Colonic mucosa (tissue), 4 donors: ENCODE measurements at regions not wholly inside any gene's neighbourhood (a gene's known extent, or its start where the extent isn't known, plus 50 kb on each side); places are given as distances from the start of the nearest gene placed in this dataset.

Experiments used
- DNase-seq: peaks from one replicate; pipeline ENCODE4 v3.0.0-alpha.2; 2020
- H3K27ac ChIP-seq: fragments of 200-600 bp; one replicate; pipeline ENCODE4 v1.8.0; 2021
- H3K27me3 ChIP-seq: fragments of 200-600 bp; one replicate; pipeline ENCODE4 v1.8.0; 2021
- H3K36me3 ChIP-seq: fragments of 200-600 bp; one replicate; pipeline ENCODE4 v1.8.0; 2021
- H3K4me1 ChIP-seq: fragments of 200-600 bp; one replicate; pipeline ENCODE4 v1.8.0; 2021; ENCODE audit warnings: mild to moderate bottlenecking
- H3K4me3 ChIP-seq: fragments of 200-600 bp; one replicate; pipeline ENCODE4 v1.8.0; 2021
- H3K9ac ChIP-seq, 2 donors: one replicate each; pipeline ENCODE4 v1.7.0; 2013; ENCODE audit warnings: control low read depth in 2 of 2, low read depth in 2 of 2, low read length in 2 of 2
- H3K9me3 ChIP-seq: fragments of 200-600 bp; one replicate; pipeline ENCODE4 v1.8.0; 2021
- intact Hi-C: fragments of 100-400 bp; cut with DNase I; formaldehyde crosslinking; loops from one replicate; pipeline ENCODE4 v1.14.1; 2022
- TF ChIP-seq, protein P1 (sequence below): fragments of 200-600 bp; IDR thresholded peaks from one replicate; pipeline ENCODE4 v1.8.0; 2022; ENCODE audit warnings: antibody characterized with exemption, mild to moderate bottlenecking
- donor health status: healthy.
- donor health status: DM: no; HTN: no; CAD: no.
- donor health status: DM: no; HTN: no; CAD: no.

DNA sequence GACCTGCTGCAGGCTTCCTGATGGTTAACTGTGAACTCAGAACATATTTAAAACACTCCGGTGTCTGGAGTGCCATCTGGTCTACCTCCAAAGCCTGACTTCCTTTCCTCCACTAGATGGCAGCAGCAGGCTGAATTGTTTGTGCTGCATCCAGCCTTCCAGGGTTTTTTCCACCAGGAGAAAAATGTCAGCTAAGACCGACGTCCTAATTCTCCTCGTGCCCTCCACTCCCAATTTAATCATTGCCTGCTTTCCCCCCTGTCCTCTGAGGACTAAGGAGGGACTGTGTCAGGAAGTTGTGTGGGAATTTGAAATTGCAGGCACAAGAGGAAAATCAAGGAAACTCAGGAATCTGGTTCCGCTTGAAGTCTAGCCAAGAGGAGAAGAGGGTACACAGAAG, 165.2 kb upstream of the UMPS start:
- Histone ChIP-seq H3K9me3 (no peaks in the 10 kb centered on the region), H3K4me3 (no peak overlapping the region), H3K36me3 (no peaks in the 10 kb centered on the region), H3K27me3 (no peaks in the 10 kb centered on the region), H3K27ac (no peak overlapping the region), H3K9ac (no peak overlapping the region), H3K4me1 (no peaks in the 10 kb centered on the region)
- peak; percentile 89 for DNase-seq
- intact Hi-C loops = loop anchor here (2.0 kb wide), 1 partner anchor 124 kb away; no protein-coding TSS in a partner anchor
- TF ChIP-seq, protein P1, sequence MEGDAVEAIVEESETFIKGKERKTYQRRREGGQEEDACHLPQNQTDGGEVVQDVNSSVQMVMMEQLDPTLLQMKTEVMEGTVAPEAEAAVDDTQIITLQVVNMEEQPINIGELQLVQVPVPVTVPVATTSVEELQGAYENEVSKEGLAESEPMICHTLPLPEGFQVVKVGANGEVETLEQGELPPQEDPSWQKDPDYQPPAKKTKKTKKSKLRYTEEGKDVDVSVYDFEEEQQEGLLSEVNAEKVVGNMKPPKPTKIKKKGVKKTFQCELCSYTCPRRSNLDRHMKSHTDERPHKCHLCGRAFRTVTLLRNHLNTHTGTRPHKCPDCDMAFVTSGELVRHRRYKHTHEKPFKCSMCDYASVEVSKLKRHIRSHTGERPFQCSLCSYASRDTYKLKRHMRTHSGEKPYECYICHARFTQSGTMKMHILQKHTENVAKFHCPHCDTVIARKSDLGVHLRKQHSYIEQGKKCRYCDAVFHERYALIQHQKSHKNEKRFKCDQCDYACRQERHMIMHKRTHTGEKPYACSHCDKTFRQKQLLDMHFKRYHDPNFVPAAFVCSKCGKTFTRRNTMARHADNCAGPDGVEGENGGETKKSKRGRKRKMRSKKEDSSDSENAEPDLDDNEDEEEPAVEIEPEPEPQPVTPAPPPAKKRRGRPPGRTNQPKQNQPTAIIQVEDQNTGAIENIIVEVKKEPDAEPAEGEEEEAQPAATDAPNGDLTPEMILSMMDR = peak; percentile 88

DNA sequence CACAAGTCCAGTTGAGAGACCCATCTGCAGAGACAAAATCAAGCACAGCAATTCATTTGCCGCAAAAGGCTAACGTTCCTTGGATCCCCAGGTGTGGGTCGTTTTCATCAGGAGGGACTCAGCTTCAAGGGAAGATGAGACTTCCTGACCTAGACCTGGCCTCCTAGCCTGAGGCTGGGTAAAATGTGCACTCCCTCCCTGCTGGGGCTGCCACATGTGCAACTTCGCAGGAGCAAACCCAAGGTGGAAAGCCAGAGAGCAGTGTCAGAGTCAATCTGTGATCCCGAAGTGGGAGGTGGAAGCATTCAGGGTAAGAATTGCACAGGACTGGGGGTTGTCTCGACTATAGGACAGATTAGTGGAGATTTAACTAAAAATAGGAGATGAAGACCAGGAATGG, 164.7 kb upstream of the UMPS start:
- H3K4me1 ChIP-seq = no peaks in the 10 kb centered on the region
- H3K27me3 ChIP-seq = no peaks in the 10 kb centered on the region
- H3K9ac ChIP-seq = no peak overlapping the region
- H3K9me3 ChIP-seq = no peaks in the 10 kb centered on the region
- no peaks in the 10 kb centered on the region for H3K36me3 ChIP-seq
- no peak overlapping the region for H3K4me3 ChIP-seq
- DNase-seq = no peak
- no peak overlapping the region for H3K27ac ChIP-seq
- TF ChIP-seq, protein P1 = no peak
- intact Hi-C loops = loop anchor here (2.0 kb wide), 1 partner anchor 123 kb away; no protein-coding TSS in a partner anchor

DNA sequence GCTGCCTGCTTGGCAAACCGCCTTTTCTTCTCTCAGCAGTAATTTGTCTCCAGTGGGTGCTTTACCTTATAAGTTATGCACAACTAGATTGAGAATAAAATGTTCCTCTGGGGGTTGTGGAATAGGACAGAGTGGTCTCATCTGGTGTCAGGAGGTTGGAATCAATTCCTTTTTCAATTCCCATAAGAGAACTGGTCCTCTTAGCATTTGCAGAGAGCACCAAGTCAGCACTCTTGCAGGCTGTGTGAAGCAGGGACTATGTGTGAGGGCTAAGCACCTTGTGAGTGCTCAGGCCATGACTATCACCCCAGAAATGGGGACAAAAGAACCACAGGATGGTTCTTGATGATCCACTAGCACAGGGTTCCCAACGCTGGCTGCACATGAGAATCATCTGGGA, 163.6 kb upstream of the UMPS start:
- H3K9me3 ChIP-seq = no peaks in the 10 kb centered on the region
- TF ChIP-seq, protein P1 = no peak
- intact Hi-C loops = no loop called here
- no peak overlapping the region for H3K4me3 ChIP-seq
- no peaks in the 10 kb centered on the region for H3K4me1 ChIP-seq
- no peaks in the 10 kb centered on the region for H3K36me3 ChIP-seq
- H3K27ac ChIP-seq = no peak overlapping the region
- H3K27me3 ChIP-seq = no peaks in the 10 kb centered on the region
- H3K9ac ChIP-seq = no peak overlapping the region
- DNase-seq = no peak

DNA sequence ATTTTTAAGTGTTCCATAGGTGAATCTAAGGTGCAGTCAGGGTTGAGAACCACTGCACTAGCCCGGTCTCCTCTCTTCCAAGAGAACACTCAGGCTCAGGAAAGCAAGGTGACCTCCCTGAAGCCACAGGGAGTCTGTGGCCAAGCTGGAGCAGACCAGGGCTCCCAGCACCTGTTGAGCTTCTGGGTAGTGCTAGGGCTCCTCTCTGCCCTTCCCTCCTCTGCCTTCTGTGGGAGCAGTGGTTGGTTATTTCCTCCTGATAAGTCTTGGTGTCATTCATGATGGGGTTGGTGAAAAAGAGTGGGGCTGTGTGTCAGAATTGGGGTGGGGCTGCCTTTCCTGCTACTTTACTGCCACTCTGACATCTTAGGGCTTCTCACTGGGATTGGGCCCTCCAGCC, 163.1 kb upstream of the UMPS start:
- H3K27ac ChIP-seq = no peak overlapping the region
- TF ChIP-seq, protein P1 = no peak
- intact Hi-C loops = no loop called here
- H3K9me3 ChIP-seq = no peaks in the 10 kb centered on the region
- no peaks in the 10 kb centered on the region for H3K4me1 ChIP-seq
- no peak overlapping the region for H3K9ac ChIP-seq
- H3K36me3 ChIP-seq = no peaks in the 10 kb centered on the region
- H3K27me3 ChIP-seq = no peaks in the 10 kb centered on the region
- H3K4me3 ChIP-seq = no peak overlapping the region
- DNase-seq = no peak

DNA sequence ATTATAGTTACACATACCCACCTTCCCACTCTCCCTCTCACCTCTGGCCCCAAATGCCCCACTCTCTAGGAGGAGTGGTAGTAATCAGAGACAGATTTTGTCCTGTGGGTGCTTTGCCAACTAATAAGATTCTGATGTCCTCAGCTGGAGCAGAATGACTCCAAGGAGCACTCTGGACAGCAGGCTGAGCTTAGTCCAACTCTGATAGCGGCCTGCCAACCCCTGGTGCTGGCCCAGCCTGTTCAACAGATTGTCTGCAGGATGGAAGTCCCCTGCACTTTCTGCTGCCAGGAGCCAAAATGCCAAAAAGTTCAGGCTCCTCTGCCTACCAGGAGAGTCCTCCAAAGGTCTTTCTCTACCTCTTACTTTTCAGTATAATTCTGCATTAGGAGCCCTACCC, 160.5 kb upstream of the UMPS start:
- H3K27me3 ChIP-seq = no peaks in the 10 kb centered on the region
- TF ChIP-seq, protein P1 = no peak
- no peak overlapping the region for H3K4me3 ChIP-seq
- intact Hi-C loops = no loop called here
- no peak for DNase-seq
- no peak overlapping the region for H3K27ac ChIP-seq
- H3K9me3 ChIP-seq = no peaks in the 10 kb centered on the region
- no peaks in the 10 kb centered on the region for H3K4me1 ChIP-seq
- H3K36me3 ChIP-seq = no peaks in the 10 kb centered on the region
- H3K9ac ChIP-seq = no peak overlapping the region

DNA sequence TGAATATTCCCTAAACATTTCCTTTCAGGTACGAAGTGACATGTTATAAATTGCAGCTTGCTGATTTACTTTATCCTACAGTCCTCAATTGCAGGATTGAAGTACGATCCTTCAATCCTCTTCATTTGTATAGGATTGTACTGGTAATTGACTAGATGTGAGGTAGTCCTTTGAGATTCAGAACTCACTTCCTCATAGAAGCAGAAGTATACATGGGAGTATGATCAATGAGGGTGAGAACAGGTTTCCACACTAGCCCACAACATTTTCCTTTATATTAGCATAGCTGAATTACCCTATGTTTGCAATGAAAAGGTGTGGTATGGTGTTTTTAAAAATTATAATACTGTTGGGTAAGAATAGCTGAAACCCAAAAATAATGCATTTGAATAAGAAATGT, 160.0 kb upstream of the UMPS start:
- Histone ChIP-seq H3K4me1 (no peaks in the 10 kb centered on the region), H3K27ac (no peak overlapping the region), H3K36me3 (no peaks in the 10 kb centered on the region), H3K27me3 (no peaks in the 10 kb centered on the region), H3K9ac (no peak overlapping the region), H3K9me3 (no peaks in the 10 kb centered on the region), H3K4me3 (no peak overlapping the region)
- intact Hi-C loops = no loop called here
- TF ChIP-seq, protein P1 = no peak
- no peak for DNase-seq
